MM.1S (cell line): ENCODE measurements at regions not wholly inside any gene's neighbourhood (a gene's known extent, or its start where the extent isn't known, plus 50 kb on each side); places are given as distances from the start of the nearest gene placed in this dataset.

ENCODE experiments used
- DNase-seq: peaks from one replicate; pipeline ENCODE4 v3.0.0-alpha.2; 2015
- H2AFZ ChIP-seq: fragments of 300-600 bp; sonication (generic); 2 replicates; pipeline ENCODE4 v1.6.0; 2016; ENCODE audit warnings: antibody characterized with exemption, low read length
- H3F3A ChIP-seq: fragments of 300-600 bp; sonication (generic); 2 replicates; pipeline ENCODE4 v1.6.1; 2016; ENCODE audit warnings: mild to moderate bottlenecking, antibody characterized with exemption, low read length, moderate library complexity, mixed read lengths; ENCODE audit not compliant: insufficient read depth
- H3K27ac ChIP-seq: fragments of 300-600 bp; sonication (generic); 2 replicates; pipeline ENCODE4 v1.5.1; 2016; ENCODE audit warnings: mild to moderate bottlenecking, low read length
- H3K27me3 ChIP-seq: fragments of 300-600 bp; sonication (generic); replicated peaks from 2 replicates; pipeline ENCODE4 v1.6.0; 2016; ENCODE audit warnings: low read length; ENCODE audit not compliant: insufficient read depth
- H3K36me3 ChIP-seq: fragments of 300-600 bp; sonication (generic); replicated peaks from 2 replicates; pipeline ENCODE4 v1.6.1; 2016; ENCODE audit warnings: mild to moderate bottlenecking, low read length, mixed read lengths; ENCODE audit not compliant: insufficient read depth
- H3K4me1 ChIP-seq: fragments of 300-600 bp; sonication (generic); 2 replicates; pipeline ENCODE4 v1.6.1; 2016; ENCODE audit warnings: low read length, mixed read lengths
- H3K4me2 ChIP-seq: fragments of 300-600 bp; sonication (generic); 2 replicates; pipeline ENCODE4 v1.6.0; 2016; ENCODE audit warnings: low read depth, low read length
- H3K4me3 ChIP-seq: fragments of 300-600 bp; sonication (generic); 2 replicates; pipeline ENCODE4 v1.5.1; 2016; ENCODE audit warnings: low read length, mixed read lengths
- H3K79me2 ChIP-seq: fragments of 300-600 bp; sonication (generic); 2 replicates; pipeline ENCODE4 v1.6.1; 2016; ENCODE audit warnings: mixed run types, low read length, mixed read lengths
- H3K9ac ChIP-seq: fragments of 300-600 bp; sonication (generic); 2 replicates; pipeline ENCODE4 v1.6.1; 2016; ENCODE audit warnings: low read length, mixed read lengths
- H3K9me2 ChIP-seq: fragments of 300-600 bp; sonication (generic); replicated peaks from 2 replicates; pipeline ENCODE4 v1.6.1; 2016; ENCODE audit warnings: mild to moderate bottlenecking, low read length, mixed read lengths; ENCODE audit not compliant: insufficient read depth
- H3K9me3 ChIP-seq: fragments of 300-600 bp; sonication (generic); replicated peaks from 2 replicates; pipeline ENCODE4 v1.6.1; 2016; ENCODE audit warnings: mild to moderate bottlenecking, low read length, mixed read lengths; ENCODE audit not compliant: insufficient read depth
- H4K20me1 ChIP-seq: fragments of 300-600 bp; sonication (generic); 2 replicates; pipeline ENCODE4 v1.6.1; 2016; ENCODE audit warnings: mild to moderate bottlenecking, low read length, moderate library complexity, mixed read lengths; ENCODE audit not compliant: insufficient read depth
- CTCF ChIP-seq: fragments of 300-600 bp; sonication (generic); IDR thresholded peaks from 2 replicates; pipeline ENCODE4 v1.5.1; 2016; ENCODE audit warnings: antibody characterized with exemption, low read length, mixed read lengths
- EZH2 ChIP-seq: fragments of 300-600 bp; sonication (generic); optimal IDR thresholded peaks from 2 replicates; pipeline ENCODE3; 2017; ENCODE audit warnings: low read depth, mild to moderate bottlenecking, antibody characterized with exemption, low read length, mixed read lengths
- EZH2phosphoT487 ChIP-seq: fragments of 300-600 bp; sonication (generic); IDR thresholded peaks from 2 replicates; pipeline ENCODE4 v1.6.1; 2018; ENCODE audit warnings: antibody characterized with exemption, low read length

DNA sequence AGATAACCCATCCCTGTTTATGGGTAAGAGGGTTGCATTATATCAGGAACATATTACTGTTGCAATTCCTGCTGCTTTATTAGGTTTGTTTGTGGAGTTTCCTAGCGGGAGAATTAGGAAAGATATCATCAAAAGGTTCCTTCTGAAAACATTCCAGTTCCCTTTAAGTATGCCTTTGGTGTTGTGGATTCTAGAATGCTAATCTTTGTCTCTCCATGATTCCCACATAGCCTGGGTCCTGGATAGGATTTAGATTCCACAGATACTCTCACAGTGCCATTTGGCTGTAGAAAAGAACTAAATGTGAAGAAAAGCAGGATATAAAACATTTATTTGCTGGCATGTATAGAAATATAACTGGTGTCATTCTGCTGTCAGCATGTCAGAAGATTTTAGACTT, 338.7 kb downstream of the PCDH18 start:
- Histone ChIP-seq H3K9ac (no peak overlapping the region), H3K9me2 (no peaks in the 10 kb centered on the region), H3K36me3 (no peaks in the 10 kb centered on the region), H3F3A (no peaks in the 10 kb centered on the region), H3K4me1 (no peaks in the 10 kb centered on the region), H3K27ac (no peak overlapping the region), H2AFZ (no peak overlapping the region), H3K27me3 (no peaks in the 10 kb centered on the region), H3K79me2 (no peaks in the 10 kb centered on the region), H3K4me2 (no peak overlapping the region), H3K4me3 (no peak overlapping the region), H4K20me1 (no peaks in the 10 kb centered on the region), H3K9me3 (no peaks in the 10 kb centered on the region)
- no peak for DNase-seq
- TF ChIP-seq EZH2 (no peak), EZH2phosphoT487 (no peak), CTCF (no peak)

GRCh38 chr4:137181293-137181899, 350.9 kb downstream of the PCDH18 start:
- Histone ChIP-seq H3K27ac (no peak overlapping the region), H3K9ac (no peak overlapping the region), H3K4me1 (no peaks in the 10 kb centered on the region), H3F3A (no peaks in the 10 kb centered on the region), H3K27me3 (no peaks in the 10 kb centered on the region), H2AFZ (no peak overlapping the region), H3K36me3 (no peaks in the 10 kb centered on the region), H3K4me3 (no peak overlapping the region), H3K9me3 (no peaks in the 10 kb centered on the region), H4K20me1 (no peaks in the 10 kb centered on the region), H3K79me2 (no peaks in the 10 kb centered on the region), H3K4me2 (no peak overlapping the region), H3K9me2 (no peaks in the 10 kb centered on the region)
- no peak for DNase-seq
- no peak for TF ChIP-seq EZH2phosphoT487

GRCh38 chr4:137180349-137180748, 351.9 kb downstream of the PCDH18 start:
- no peak for DNase-seq
- Histone ChIP-seq H3K27ac (no peak overlapping the region), H3K36me3 (no peaks in the 10 kb centered on the region), H3K9ac (no peak overlapping the region), H3F3A (no peaks in the 10 kb centered on the region), H3K27me3 (no peaks in the 10 kb centered on the region), H2AFZ (no peak overlapping the region), H3K4me1 (no peaks in the 10 kb centered on the region), H4K20me1 (no peaks in the 10 kb centered on the region), H3K9me3 (no peaks in the 10 kb centered on the region), H3K79me2 (no peaks in the 10 kb centered on the region), H3K4me3 (no peak overlapping the region), H3K4me2 (no peak overlapping the region), H3K9me2 (no peaks in the 10 kb centered on the region)
- TF ChIP-seq EZH2 (no peak), EZH2phosphoT487 (no peak), CTCF (no peak)

GRCh38 chr4:137156807-137157206, 375.5 kb downstream of the PCDH18 start:
- no peaks in the 10 kb centered on the region for H3K36me3 ChIP-seq
- H3K9me2 ChIP-seq = no peaks in the 10 kb centered on the region
- H3F3A ChIP-seq = no peaks in the 10 kb centered on the region
- no peak overlapping the region for H3K4me2 ChIP-seq
- DNase-seq = no peak
- H3K9ac ChIP-seq = no peak overlapping the region
- TF ChIP-seq EZH2phosphoT487 = no peak
- no peak for TF ChIP-seq EZH2
- no peak for TF ChIP-seq CTCF
- H4K20me1 ChIP-seq = no peaks in the 10 kb centered on the region
- H3K9me3 ChIP-seq = no peaks in the 10 kb centered on the region
- H3K4me3 ChIP-seq = no peak overlapping the region
- no peaks in the 10 kb centered on the region for H3K27me3 ChIP-seq
- no peaks in the 10 kb centered on the region for H3K4me1 ChIP-seq
- H3K27ac ChIP-seq = no peak overlapping the region
- no peaks in the 10 kb centered on the region for H3K79me2 ChIP-seq
- no peak overlapping the region for H2AFZ ChIP-seq
